ENCODE measurements at regions not wholly inside any gene's neighbourhood (a gene's known extent, or its start where the extent isn't known, plus 50 kb on each side); places are given as distances from the start of the nearest gene placed in this dataset.

DNA sequence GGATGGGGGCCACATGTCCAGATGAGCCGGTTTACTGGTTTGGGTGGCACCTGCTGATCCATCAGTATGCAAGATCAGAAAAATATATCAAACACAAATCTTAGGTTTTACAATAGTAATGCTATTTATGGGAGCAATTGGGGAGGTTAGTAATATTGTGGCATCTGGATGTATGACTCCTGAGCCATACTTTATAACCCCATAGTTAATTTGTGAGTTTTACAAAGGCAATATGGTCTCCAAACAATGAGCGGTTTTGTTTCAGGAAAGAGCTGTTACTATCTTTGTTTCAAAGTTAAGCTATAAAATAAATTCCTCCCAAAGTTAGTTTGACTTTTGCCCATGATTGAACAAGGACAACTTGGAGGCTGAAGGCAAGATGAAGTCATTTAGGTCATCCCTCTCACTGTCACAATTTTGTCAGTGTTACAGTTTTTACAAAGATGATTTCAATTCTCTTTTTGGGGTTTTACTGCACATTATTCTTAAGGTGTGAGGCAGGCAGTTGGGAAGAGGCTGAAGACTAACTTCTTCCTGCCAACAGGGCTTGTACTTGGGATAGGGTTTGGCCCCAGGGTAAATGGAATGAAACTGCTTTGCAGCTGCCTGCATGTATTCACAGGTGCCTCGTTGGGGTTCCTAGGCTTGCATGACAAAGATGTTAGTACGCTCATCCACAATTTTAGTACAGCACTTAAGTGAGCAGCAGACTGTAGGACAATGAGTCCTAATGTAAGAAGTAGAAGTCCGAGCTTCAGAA is 296.6 kb upstream of the NDN start:
- TF ChIP-seq NR1H2 (CRISPR knock-in tag; IDR thresholded peaks at IDR 0.05) (no peak), ATF1 (CRISPR knock-in tag; IDR thresholded peaks at IDR 0.05) (no peak)
- TF ChIP-seq, protein P1, sequence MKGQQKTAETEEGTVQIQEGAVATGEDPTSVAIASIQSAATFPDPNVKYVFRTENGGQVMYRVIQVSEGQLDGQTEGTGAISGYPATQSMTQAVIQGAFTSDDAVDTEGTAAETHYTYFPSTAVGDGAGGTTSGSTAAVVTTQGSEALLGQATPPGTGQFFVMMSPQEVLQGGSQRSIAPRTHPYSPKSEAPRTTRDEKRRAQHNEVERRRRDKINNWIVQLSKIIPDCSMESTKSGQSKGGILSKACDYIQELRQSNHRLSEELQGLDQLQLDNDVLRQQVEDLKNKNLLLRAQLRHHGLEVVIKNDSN (CRISPR knock-in tag; IDR thresholded peaks at IDR 0.05), result no peak
